ENCODE measurements at regions not wholly inside any gene's neighbourhood (a gene's known extent, or its start where the extent isn't known, plus 50 kb on each side); places are given as distances from the start of the nearest gene placed in this dataset.

- TF ChIP-seq CTCF (IDR thresholded peaks at IDR 0.05; ENCODE audit: insufficient read depth, low read length) (no peak), REST (IDR thresholded peaks at IDR 0.05; ENCODE audit: insufficient replicate concordance, low read depth) (no peak)
These were observed 656.7 kb downstream of the SPOCK3 start for GRCh38 chr4:166577639-166578038.

Measured in HL-60 (cell line).